ENCODE measurements at regions not wholly inside any gene's neighbourhood (a gene's known extent, or its start where the extent isn't known, plus 50 kb on each side); places are given as distances from the start of the nearest gene placed in this dataset.

DNA sequence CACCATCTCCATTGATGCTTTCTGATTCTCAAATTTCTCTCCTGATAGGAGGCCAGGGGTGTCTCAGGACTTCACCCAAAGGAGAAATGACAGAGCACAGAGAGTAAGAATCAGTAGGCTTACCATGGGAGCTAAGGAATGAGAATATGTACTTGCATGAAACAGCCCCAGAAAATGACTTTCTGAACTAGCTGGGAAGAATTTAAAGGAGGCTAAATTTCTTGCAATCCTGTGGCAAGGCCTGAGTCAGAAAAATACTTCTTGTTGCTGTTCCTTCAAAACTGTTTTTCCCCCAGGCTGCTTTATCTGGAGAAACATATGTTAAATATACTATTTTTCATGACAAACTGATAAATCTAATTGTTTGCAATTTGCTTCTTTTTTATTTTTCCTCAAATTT, 53.4 kb upstream of the FBXL7 start:
- CTCF ChIA-PET: interaction anchor here (0.6 kb wide), 1 partner anchor 442 kb away, joined by 3 read pairs; no protein-coding TSS in a partner anchor

DNA sequence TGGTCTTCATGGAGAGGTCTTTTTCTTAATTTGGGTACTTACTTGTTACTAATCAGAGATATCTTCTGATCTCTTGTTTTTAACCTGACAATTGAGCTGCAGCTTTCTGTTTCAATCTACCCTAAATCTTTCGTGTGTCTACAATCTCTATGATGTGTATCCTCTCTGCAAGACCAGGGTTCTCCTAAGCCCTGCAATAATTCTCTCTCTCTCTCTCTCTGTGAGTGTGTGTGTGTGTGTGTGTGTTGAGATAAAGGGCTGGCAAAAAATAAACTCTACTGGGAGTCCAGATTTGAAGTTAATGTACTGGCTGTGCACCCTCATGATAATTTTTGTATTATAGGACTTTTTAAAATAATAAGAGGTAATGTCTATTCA, 57.8 kb upstream of the FBXL7 start:
- WGBS (ENCODE audit: low lambda C conversion rate): 37% methylated on average over 1 of the region's 1 CpG
- H3F3A ChIP-seq (replicated peaks; ENCODE audit: insufficient read depth): no peaks in the 10 kb centered on the region
- no peak overlapping the region for H3K4me3 ChIP-seq (ENCODE audit: low read depth in 2 of 2, low read length in 1 of 2)
- H3K9me3 ChIP-seq: no peaks in the 10 kb centered on the region
- no peak overlapping the region for H2AFZ ChIP-seq (ENCODE audit: low read depth)
- H3K79me2 ChIP-seq (ENCODE audit: insufficient read depth): no peaks in the 10 kb centered on the region
- no peak overlapping the region for H3K4me2 ChIP-seq
- ChIA-PET CTCF (no interaction called here), POLR2A (no interaction called here)
- H3K4me1 ChIP-seq (ENCODE audit: control insufficient read depth in 1 of 2, insufficient read depth in 2 of 2, low read depth in 1 of 2, low read length in 1 of 2): no peaks in the 10 kb centered on the region
- no peak for DNase-seq
- no peaks in the 10 kb centered on the region; the same call in 1 of the 2 replicates for H3K27me3 ChIP-seq (ENCODE audit: insufficient read depth)
- H3K9ac ChIP-seq: no peak overlapping the region
- no peak overlapping the region for H3K27ac ChIP-seq (ENCODE audit: low read depth in 2 of 2, low read length in 1 of 2)
- TF ChIP-seq FOXM1 (IDR thresholded peaks at IDR 0.05; ENCODE audit: low read depth) (no peak), ELF1 (IDR thresholded peaks at IDR 0.05) (no peak), EZH2phosphoT487 (IDR thresholded peaks at IDR 0.05; ENCODE audit: borderline replicate concordance, low read depth) (no peak), RAD21 (IDR thresholded peaks at IDR 0.05; ENCODE audit: low read length) (no peak), POLR2AphosphoS5 (IDR thresholded peaks at IDR 0.05; ENCODE audit: low read depth, low read length) (no peak)
- TF ChIP-seq, protein P1, sequence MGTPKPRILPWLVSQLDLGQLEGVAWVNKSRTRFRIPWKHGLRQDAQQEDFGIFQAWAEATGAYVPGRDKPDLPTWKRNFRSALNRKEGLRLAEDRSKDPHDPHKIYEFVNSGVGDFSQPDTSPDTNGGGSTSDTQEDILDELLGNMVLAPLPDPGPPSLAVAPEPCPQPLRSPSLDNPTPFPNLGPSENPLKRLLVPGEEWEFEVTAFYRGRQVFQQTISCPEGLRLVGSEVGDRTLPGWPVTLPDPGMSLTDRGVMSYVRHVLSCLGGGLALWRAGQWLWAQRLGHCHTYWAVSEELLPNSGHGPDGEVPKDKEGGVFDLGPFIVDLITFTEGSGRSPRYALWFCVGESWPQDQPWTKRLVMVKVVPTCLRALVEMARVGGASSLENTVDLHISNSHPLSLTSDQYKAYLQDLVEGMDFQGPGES (IDR thresholded peaks at IDR 0.05; ENCODE audit: low read depth, low read length): no peak
- no peaks in the 10 kb centered on the region for H4K20me1 ChIP-seq (ENCODE audit: insufficient read depth)
- no peaks in the 10 kb centered on the region for H3K9me2 ChIP-seq
- no peaks in the 10 kb centered on the region for H3K36me3 ChIP-seq (replicated peaks in 1 of 2; ENCODE audit: control insufficient read depth in 1 of 2, insufficient read depth in 2 of 2, low read length in 1 of 2)

More for the DNA sequence above, 53.4 kb upstream of the FBXL7 start:
- H3K9me3 ChIP-seq: no peaks in the 10 kb centered on the region
- no peaks in the 10 kb centered on the region for H3K36me3 ChIP-seq (replicated peaks in 1 of 2; ENCODE audit: control insufficient read depth in 1 of 2, insufficient read depth in 2 of 2, low read length in 1 of 2)
- no peaks in the 10 kb centered on the region for H3K9me2 ChIP-seq
- no peak overlapping the region for H3K27ac ChIP-seq (ENCODE audit: low read depth in 2 of 2, low read length in 1 of 2)
- POLR2A ChIA-PET: no interaction called here
- DNase-seq: no peak
- H3K9ac ChIP-seq: no peak overlapping the region
- H2AFZ ChIP-seq (ENCODE audit: low read depth): no peak overlapping the region
- no peaks in the 10 kb centered on the region for H3K79me2 ChIP-seq (ENCODE audit: insufficient read depth)
- H3F3A ChIP-seq (replicated peaks; ENCODE audit: insufficient read depth): no peaks in the 10 kb centered on the region
- no peak overlapping the region for H3K4me2 ChIP-seq
- H3K4me1 ChIP-seq (ENCODE audit: control insufficient read depth in 1 of 2, insufficient read depth in 2 of 2, low read depth in 1 of 2, low read length in 1 of 2): no peaks in the 10 kb centered on the region; a peak in 1 of 4 replicates
- no peak for TF ChIP-seq NFIC (IDR thresholded peaks at IDR 0.05; ENCODE audit: borderline replicate concordance)
- H3K4me3 ChIP-seq (ENCODE audit: low read depth in 2 of 2, low read length in 1 of 2): no peak overlapping the region
- no peaks in the 10 kb centered on the region; the same call in 1 of the 2 replicates for H3K27me3 ChIP-seq (ENCODE audit: insufficient read depth)
- no peaks in the 10 kb centered on the region for H4K20me1 ChIP-seq (ENCODE audit: insufficient read depth)

DNA sequence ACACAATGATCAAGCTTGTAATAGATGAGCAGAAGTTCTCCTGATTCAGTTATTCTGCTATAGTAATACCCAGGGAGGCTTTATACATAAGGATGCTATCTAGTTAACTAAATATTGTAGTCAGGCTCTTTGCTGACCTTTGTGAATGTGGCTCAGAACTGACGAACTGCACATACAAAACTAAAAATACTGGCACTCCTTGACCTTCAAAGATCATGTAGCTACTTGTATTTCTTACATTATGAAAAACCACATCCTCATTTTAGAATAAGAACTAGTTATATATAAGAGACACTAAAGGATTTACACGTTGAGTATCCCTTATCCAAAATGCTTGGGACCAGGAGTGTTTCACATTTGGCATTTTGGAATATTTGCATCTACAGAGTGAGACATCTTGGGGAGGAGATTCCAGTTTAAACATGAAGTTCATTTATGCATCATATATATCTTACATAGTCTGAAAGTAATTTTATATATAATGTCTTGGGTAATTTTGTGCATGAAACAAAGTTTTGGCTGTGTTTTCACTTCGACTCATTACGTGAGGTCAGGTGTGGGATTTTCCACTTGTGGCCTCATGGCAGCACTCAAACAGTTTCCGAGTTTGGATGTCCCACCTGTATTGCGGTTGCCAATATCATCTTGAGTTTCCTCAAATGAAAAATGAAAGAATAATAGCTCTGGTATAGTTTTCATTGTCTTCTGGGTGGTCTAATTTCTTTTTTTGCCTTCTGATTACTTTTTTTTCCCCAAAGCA, 58.4 kb upstream of the FBXL7 start:
- Histone ChIP-seq H3K27me3 (ENCODE audit: insufficient read depth) (no peaks in the 10 kb centered on the region; the same call in 1 of the 2 replicates), H3K9me2 (no peaks in the 10 kb centered on the region), H3K79me2 (ENCODE audit: insufficient read depth) (no peaks in the 10 kb centered on the region), H3K27ac (ENCODE audit: low read depth in 2 of 2, low read length in 1 of 2) (no peak overlapping the region), H4K20me1 (ENCODE audit: insufficient read depth) (no peaks in the 10 kb centered on the region), H3K4me2 (no peak overlapping the region), H3F3A (replicated peaks; ENCODE audit: insufficient read depth) (no peaks in the 10 kb centered on the region), H3K36me3 (replicated peaks in 1 of 2; ENCODE audit: control insufficient read depth in 1 of 2, insufficient read depth in 2 of 2, low read length in 1 of 2) (no peaks in the 10 kb centered on the region), H3K4me3 (ENCODE audit: low read depth in 2 of 2, low read length in 1 of 2) (no peak overlapping the region), H3K9ac (no peak overlapping the region), H3K4me1 (ENCODE audit: control insufficient read depth in 1 of 2, insufficient read depth in 2 of 2, low read depth in 1 of 2, low read length in 1 of 2) (no peaks in the 10 kb centered on the region), H2AFZ (ENCODE audit: low read depth) (no peak overlapping the region), H3K9me3 (no peaks in the 10 kb centered on the region)
- DNase-seq: no peak
- ChIA-PET CTCF (interaction anchor here (1.3 kb wide), 1 partner anchor 12 kb away, joined by 3 read pairs; no protein-coding TSS in a partner anchor), POLR2A (no interaction called here)
- WGBS (ENCODE audit: low lambda C conversion rate): 26% methylated on average over 6 of the region's 6 CpGs
- TF ChIP-seq NFIC (IDR thresholded peaks at IDR 0.05; ENCODE audit: borderline replicate concordance): no peak
- no peak for TF ChIP-seq GATA2 (CRISPR knock-in tag; IDR thresholded peaks at IDR 0.05)
- TF ChIP-seq, protein P2, sequence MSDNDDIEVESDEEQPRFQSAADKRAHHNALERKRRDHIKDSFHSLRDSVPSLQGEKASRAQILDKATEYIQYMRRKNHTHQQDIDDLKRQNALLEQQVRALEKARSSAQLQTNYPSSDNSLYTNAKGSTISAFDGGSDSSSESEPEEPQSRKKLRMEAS (IDR thresholded peaks at IDR 0.05; ENCODE audit: low read depth): no peak
- TF ChIP-seq MXI1 (IDR thresholded peaks at IDR 0.05; ENCODE audit: low read depth, low read length): no peak
- TF ChIP-seq FOXM1 (IDR thresholded peaks at IDR 0.05; ENCODE audit: low read depth): no peak
- TF ChIP-seq YY1 (IDR thresholded peaks at IDR 0.05; ENCODE audit: low read depth): no peak
- TF ChIP-seq TCF12 (IDR thresholded peaks at IDR 0.05): no peak
- no peak for TF ChIP-seq FOXJ3 (CRISPR knock-in tag; IDR thresholded peaks at IDR 0.05)
- TF ChIP-seq TAF1 (IDR thresholded peaks at IDR 0.05; ENCODE audit: borderline replicate concordance, low read depth, low read length): no peak
- TF ChIP-seq JUND (IDR thresholded peaks at IDR 0.05): no peak
- TF ChIP-seq, protein P3, sequence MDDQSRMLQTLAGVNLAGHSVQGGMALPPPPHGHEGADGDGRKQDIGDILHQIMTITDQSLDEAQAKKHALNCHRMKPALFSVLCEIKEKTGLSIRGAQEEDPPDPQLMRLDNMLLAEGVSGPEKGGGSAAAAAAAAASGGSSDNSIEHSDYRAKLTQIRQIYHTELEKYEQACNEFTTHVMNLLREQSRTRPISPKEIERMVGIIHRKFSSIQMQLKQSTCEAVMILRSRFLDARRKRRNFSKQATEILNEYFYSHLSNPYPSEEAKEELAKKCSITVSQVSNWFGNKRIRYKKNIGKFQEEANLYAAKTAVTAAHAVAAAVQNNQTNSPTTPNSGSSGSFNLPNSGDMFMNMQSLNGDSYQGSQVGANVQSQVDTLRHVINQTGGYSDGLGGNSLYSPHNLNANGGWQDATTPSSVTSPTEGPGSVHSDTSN (IDR thresholded peaks at IDR 0.05): no peak
- TF ChIP-seq TEAD4 (IDR thresholded peaks at IDR 0.05; ENCODE audit: borderline replicate concordance, insufficient read depth): no peak
- TF ChIP-seq EP300 (IDR thresholded peaks at IDR 0.05; ENCODE audit: borderline replicate concordance in 1 of 2, low read depth in 1 of 2, low read length in 1 of 2): no peak
- TF ChIP-seq, protein P4, sequence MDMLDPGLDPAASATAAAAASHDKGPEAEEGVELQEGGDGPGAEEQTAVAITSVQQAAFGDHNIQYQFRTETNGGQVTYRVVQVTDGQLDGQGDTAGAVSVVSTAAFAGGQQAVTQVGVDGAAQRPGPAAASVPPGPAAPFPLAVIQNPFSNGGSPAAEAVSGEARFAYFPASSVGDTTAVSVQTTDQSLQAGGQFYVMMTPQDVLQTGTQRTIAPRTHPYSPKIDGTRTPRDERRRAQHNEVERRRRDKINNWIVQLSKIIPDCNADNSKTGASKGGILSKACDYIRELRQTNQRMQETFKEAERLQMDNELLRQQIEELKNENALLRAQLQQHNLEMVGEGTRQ (IDR thresholded peaks at IDR 0.05; ENCODE audit: borderline replicate concordance, low read depth, low read length): no peak

Data from SK-N-SH (cell line).